SK-N-SH (cell line): ENCODE measurements at regions not wholly inside any gene's neighbourhood (a gene's known extent, or its start where the extent isn't known, plus 50 kb on each side); places are given as distances from the start of the nearest gene placed in this dataset.

Experiments
- CTCF ChIA-PET: fragments of 300-600, 350-600 bp; formaldehyde crosslinking; extraction: SDS; loops from one replicate; lab custom pipeline; 2021; lab: Yijun Ruan, JAX
- POLR2A ChIA-PET: fragments of 350-600 bp; sonication (Branson Sonifier 250); formaldehyde crosslinking; extraction: SDS; loops from one replicate; lab custom pipeline; 2020; ENCODE audit warnings: antibody characterized with exemption, inconsistent platforms; lab: Yijun Ruan, JAX
- DNase-seq: peaks from one replicate; pipeline ENCODE4 v3.0.0; 2012
- H2AFZ ChIP-seq: fragments of 200-600 bp; sonication (generic); 2 replicates; pipeline ENCODE4 v1.8.1; 2016; ENCODE audit warnings: antibody characterized with exemption, mild to moderate bottlenecking, low read depth
- H3F3A ChIP-seq: fragments of 200-600 bp; sonication (generic); replicated peaks from 2 replicates; pipeline ENCODE3; 2016; ENCODE audit warnings: antibody characterized with exemption, mild to moderate bottlenecking; ENCODE audit not compliant: insufficient read depth
- H3K27ac ChIP-seq, 2 experiments: fragments of 200-500 bp in 1 of 2; fragments of 200-600 bp in 1 of 2; sonication (Bioruptor generic) in 1 of 2; sonication (generic), shearing (Covaris generic) in 1 of 2; 2 replicates each; pipeline versions ENCODE4 v1.5.1 to v1.6.1; 2014 to 2016; ENCODE audit warnings: low read depth in 2 of 2, inconsistent platforms in 1 of 2, low read length in 1 of 2, mild to moderate bottlenecking in 1 of 2, mixed read lengths in 1 of 2
- H3K27me3 ChIP-seq: fragments of 200-600 bp; sonication (generic), shearing (Covaris generic); 2 replicates; pipeline ENCODE4 v1.6.1; 2016; ENCODE audit warnings: mixed run types; ENCODE audit not compliant: insufficient read depth
- H3K36me3 ChIP-seq, 2 experiments: fragments of 200-500 bp in 1 of 2; fragments of 200-600 bp in 1 of 2; sonication (Bioruptor generic) in 1 of 2; sonication (generic) in 1 of 2; replicated peaks in 1 of 2; 2 replicates each; pipeline versions ENCODE3 to v1.5.1; 2014 to 2016; ENCODE audit warnings: low read length in 1 of 2, mild to moderate bottlenecking in 1 of 2; ENCODE audit not compliant: insufficient read depth in 2 of 2, control insufficient read depth in 1 of 2
- H3K4me1 ChIP-seq, 2 experiments: fragments of 200-500 bp in 1 of 2; fragments of 200-600 bp in 1 of 2; sonication (Bioruptor generic) in 1 of 2; sonication (generic), shearing (Covaris generic) in 1 of 2; 2 replicates each; pipeline versions ENCODE4 v1.5.1 to v1.6.1; 2014 to 2016; ENCODE audit warnings: low read depth in 1 of 2, low read length in 1 of 2, mixed run types in 1 of 2; ENCODE audit not compliant: insufficient read depth in 2 of 2, control insufficient read depth in 1 of 2
- H3K4me2 ChIP-seq: fragments of 200-600 bp; sonication (generic), shearing (Covaris generic); 2 replicates; pipeline ENCODE4 v1.6.1; 2017; ENCODE audit warnings: mixed run types
- H3K4me3 ChIP-seq, 2 experiments: fragments of 200-500 bp in 1 of 2; fragments of 200-600 bp in 1 of 2; sonication (Bioruptor generic) in 1 of 2; sonication (generic), shearing (Covaris generic) in 1 of 2; 2 replicates each; pipeline versions ENCODE4 v1.5.1 to v1.8.1; 2014 to 2016; ENCODE audit warnings: low read depth in 2 of 2, inconsistent platforms in 1 of 2, low read length in 1 of 2, mild to moderate bottlenecking in 1 of 2, mixed read lengths in 1 of 2, moderate library complexity in 1 of 2
- H3K79me2 ChIP-seq: fragments of 200-600 bp; sonication (generic); 2 replicates; pipeline ENCODE4 v1.8.1; 2017; ENCODE audit warnings: mild to moderate bottlenecking; ENCODE audit not compliant: insufficient read depth
- H3K9ac ChIP-seq: fragments of 200-600 bp; sonication (generic); 2 replicates; pipeline ENCODE4 v1.6.1; 2017; ENCODE audit warnings: mixed run types
- H3K9me2 ChIP-seq: fragments of 200-600 bp; sonication (generic); 2 replicates; pipeline ENCODE4 v1.6.1; 2017; ENCODE audit warnings: mixed run types
- H3K9me3 ChIP-seq: fragments of 200-600 bp; sonication (generic); 2 replicates; pipeline ENCODE4 v1.6.1; 2017; ENCODE audit warnings: mixed run types, mild to moderate bottlenecking, moderate library complexity
- H4K20me1 ChIP-seq: fragments of 200-600 bp; sonication (generic); 2 replicates; pipeline ENCODE4 v1.6.1; 2017; ENCODE audit warnings: mild to moderate bottlenecking, mixed run types; ENCODE audit not compliant: insufficient read depth
- CHD2 ChIP-seq: fragments of 150-350 bp; IDR thresholded peaks from 2 replicates; pipeline ENCODE4 v1.6.1; 2018; ENCODE audit warnings: low read length; ENCODE audit not compliant: partially characterized antibody
- CTCF ChIP-seq: fragments of 200-600 bp; sonication (generic); IDR thresholded peaks from 2 replicates; pipeline ENCODE4 v1.6.1; 2017; ENCODE audit warnings: antibody characterized with exemption, mild to moderate bottlenecking, moderate library complexity
- ELF1 ChIP-seq: IDR thresholded peaks from 2 replicates; pipeline ENCODE4 v1.4.0; 2012
- EP300 ChIP-seq, 2 experiments: IDR thresholded peaks; 2 replicates each; pipeline versions ENCODE4 v1.4.0 to v1.6.1; 2012; ENCODE audit warnings: borderline replicate concordance in 1 of 2, low read depth in 1 of 2, low read length in 1 of 2
- EZH2phosphoT487 ChIP-seq: fragments of 200-600 bp; sonication (generic); IDR thresholded peaks from 2 replicates; pipeline ENCODE4 v1.6.1; 2017; ENCODE audit warnings: low read depth, mixed run types, mild to moderate bottlenecking, antibody characterized with exemption, moderate library complexity, borderline replicate concordance
- IRF3 ChIP-seq: fragments of 150-350 bp; IDR thresholded peaks from 2 replicates; pipeline ENCODE4 v1.6.1; 2016; ENCODE audit warnings: mild to moderate bottlenecking, low read depth, low read length
- JUND ChIP-seq: IDR thresholded peaks from 2 replicates; pipeline ENCODE4 v1.4.0; 2012
- NFIC ChIP-seq: IDR thresholded peaks from 2 replicates; pipeline ENCODE4 v1.4.0; 2012; ENCODE audit warnings: borderline replicate concordance
- NRF1 ChIP-seq: IDR thresholded peaks from 2 replicates; pipeline ENCODE4 v1.6.1; 2012; ENCODE audit warnings: low read depth, mild to moderate bottlenecking, low read length
- PBX3 ChIP-seq: IDR thresholded peaks from 2 replicates; pipeline ENCODE4; 2012
- RAD21 ChIP-seq: IDR thresholded peaks from 2 replicates; pipeline ENCODE4 v1.6.1; 2012; ENCODE audit warnings: mild to moderate bottlenecking, low read length
- RCOR1 ChIP-seq: fragments of 150-350 bp; IDR thresholded peaks from 2 replicates; pipeline ENCODE4 v1.6.1; 2017; ENCODE audit warnings: antibody characterized with exemption, low read length
- RXRA ChIP-seq: IDR thresholded peaks from 2 replicates; pipeline ENCODE4 v1.4.0; 2012; ENCODE audit warnings: low read depth, mild to moderate bottlenecking, borderline replicate concordance
- SIN3A ChIP-seq: IDR thresholded peaks from 2 replicates; pipeline ENCODE4 v1.6.1; 2012; ENCODE audit warnings: low read depth, mild to moderate bottlenecking, low read length, moderate library complexity, borderline replicate concordance
- SMC3 ChIP-seq: IDR thresholded peaks from 2 replicates; pipeline ENCODE4 v1.6.1; 2012; ENCODE audit warnings: low read depth, low read length, improper control_type of control experiment
- TAF1 ChIP-seq: IDR thresholded peaks from 2 replicates; pipeline ENCODE4 v1.6.1; 2012; ENCODE audit warnings: low read depth, mild to moderate bottlenecking, low read length, moderate library complexity, borderline replicate concordance
- USF1 ChIP-seq: IDR thresholded peaks from 2 replicates; pipeline ENCODE4 v1.4.0; 2012; ENCODE audit warnings: low read depth, borderline replicate concordance
- USF2 ChIP-seq: fragments of 150-350 bp; IDR thresholded peaks from 2 replicates; pipeline ENCODE4 v1.6.1; 2017; ENCODE audit warnings: antibody characterized with exemption, low read length, low read depth, borderline replicate concordance
- ZBTB33 ChIP-seq: IDR thresholded peaks from 2 replicates; pipeline ENCODE4 v1.4.0; 2012; ENCODE audit warnings: low read depth, borderline replicate concordance
- WGBS: methylation state at CpG from one replicate; pipeline ENCODE4 v1.1.6; 2017; ENCODE audit warnings: low lambda C conversion rate; 5-methylcytosine and 5-hydroxymethylcytosine counted together

GRCh38 chr6:137342607-137343190 lies 123.5 kb upstream of the IFNGR1 start:
- H3F3A ChIP-seq = no peaks in the 10 kb centered on the region
- ChIA-PET CTCF (interaction anchor here (0.9 to 2.1 kb wide), 11 partner anchors 8 to 302 kb away, joined by 3 to 8 read pairs (median 3); no protein-coding TSS in a partner anchor), POLR2A (no interaction called here)
- no peak overlapping the region for H3K9ac ChIP-seq
- H2AFZ ChIP-seq = peak overlapping the region; percentile 60
- no peak overlapping the region for H3K27ac ChIP-seq
- H3K9me2 ChIP-seq = no peaks in the 10 kb centered on the region
- peak overlapping the region; percentile 32 to 36; a peak in 3 of 4 replicates for H3K4me3 ChIP-seq
- H3K4me1 ChIP-seq = peaks cover 0 to 9% of the 10 kb centered on the region in 2 experiments; a peak in 2 of 4 replicates
- H3K36me3 ChIP-seq = no peaks in the 10 kb centered on the region
- no peaks in the 10 kb centered on the region; the same call in 1 of the 2 replicates for H3K27me3 ChIP-seq
- 31% methylated on average over 12 of the region's 12 CpGs for WGBS
- no peaks in the 10 kb centered on the region for H3K9me3 ChIP-seq
- TF ChIP-seq SMC3 = no peak
- TF ChIP-seq RCOR1 = no peak
- TF ChIP-seq RXRA = no peak
- no peak for TF ChIP-seq PBX3
- TF ChIP-seq TAF1 = no peak
- peak overlapping the region; percentile 66 for H3K4me2 ChIP-seq
- H4K20me1 ChIP-seq = no peaks in the 10 kb centered on the region
- no peaks in the 10 kb centered on the region for H3K79me2 ChIP-seq
- peak; percentile 5 for DNase-seq

GRCh38 chr6:137341681-137342195 lies 122.6 kb upstream of the IFNGR1 start:
- Histone ChIP-seq H4K20me1 (no peaks in the 10 kb centered on the region), H3K9ac (no peak overlapping the region), H3K4me2 (peak overlapping the region; percentile 19; the same call in 1 of the 2 replicates), H3K79me2 (no peaks in the 10 kb centered on the region), H2AFZ (no peak overlapping the region), H3K27me3 (no peaks in the 10 kb centered on the region; the same call in 1 of the 2 replicates), H3K9me3 (no peaks in the 10 kb centered on the region), H3K4me1 (peaks cover 0 to 9% of the 10 kb centered on the region in 2 experiments; a peak in 2 of 4 replicates), H3K27ac (no peak overlapping the region; a peak in 1 of 4 replicates), H3K9me2 (no peaks in the 10 kb centered on the region), H3K4me3 (peak overlapping the region; percentile 6 to 36; a peak in 1 of 4 replicates), H3K36me3 (no peaks in the 10 kb centered on the region), H3F3A (no peaks in the 10 kb centered on the region)
- CTCF ChIA-PET = interaction anchor here (0.9 to 2.1 kb wide), 11 partner anchors 9 to 303 kb away, joined by 3 to 8 read pairs (median 3); no protein-coding TSS in a partner anchor
- under 1% methylated on average over 14 of the region's 15 CpGs for WGBS
- peak; percentile 67 for DNase-seq
- POLR2A ChIA-PET = no interaction called here
- TF ChIP-seq EZH2phosphoT487 = no peak
- TF ChIP-seq NRF1 = no peak
- no peak for TF ChIP-seq NFIC
- TF ChIP-seq JUND = no peak
- TF ChIP-seq USF2 = no peak
- TF ChIP-seq ELF1 = no peak
- no peak for TF ChIP-seq CHD2
- no peak for TF ChIP-seq IRF3
- no peak for TF ChIP-seq EP300 (IDR thresholded peaks at IDR 0.05; ENCODE audit: borderline replicate concordance in 1 of 2, low read depth in 1 of 2, low read length in 1 of 2)
- TF ChIP-seq RAD21 = peak; percentile 57
- peak; percentile 44 for TF ChIP-seq CTCF
- TF ChIP-seq USF1 = no peak
- no peak for TF ChIP-seq SIN3A
- no peak for TF ChIP-seq ZBTB33
